Suprapubic skin (tissue), 4 donors: ENCODE measurements at regions not wholly inside any gene's neighbourhood (a gene's known extent, or its start where the extent isn't known, plus 50 kb on each side); places are given as distances from the start of the nearest gene placed in this dataset.

Experiments
- CTCF ChIP-seq, 2 donors: fragments of 200-600 bp in 1 of 2; fragments of 450-650 bp in 1 of 2; sonication (generic) in 1 of 2; IDR thresholded peaks; one replicate each; pipeline ENCODE4 v1.5.1; 2016 to 2019; ENCODE audit warnings: antibody characterized with exemption in 2 of 2, mild to moderate bottlenecking in 1 of 2, moderate library complexity in 1 of 2
- POLR2A ChIP-seq, 2 donors: fragments of 450-650 bp; IDR thresholded peaks; one replicate each; pipeline ENCODE4 v1.6.1; 2017; ENCODE audit warnings: antibody characterized with exemption in 2 of 2, mild to moderate bottlenecking in 2 of 2, moderate library complexity in 2 of 2
- POLR2AphosphoS5 ChIP-seq, 3 donors: sonication (generic); formaldehyde crosslinking; IDR thresholded peaks; one replicate each; pipeline ENCODE4 v1.6.1; 2017; ENCODE audit warnings: antibody characterized with exemption in 3 of 3

- TF ChIP-seq POLR2A (IDR thresholded peaks at IDR 0.05) (no peak), POLR2AphosphoS5 (IDR thresholded peaks at IDR 0.05) (no peak), CTCF (IDR thresholded peaks at IDR 0.05) (no peak)
Observed at GRCh38 chr18:56085551-56085950, 497.6 kb upstream of the TCF4 start.
